GM23338 (cell line): ENCODE measurements at regions not wholly inside any gene's neighbourhood (a gene's known extent, or its start where the extent isn't known, plus 50 kb on each side); places are given as distances from the start of the nearest gene placed in this dataset.

Source experiments
- ATAC-seq: fragments of 200-7000 bp; cut with Tn5 transposase; 3 replicates; pipeline ENCODE4 v1.9.1; 2020
- DNase-seq: peaks from one replicate; pipeline ENCODE4 v3.0.0-alpha.2; 2015; ENCODE audit warnings: low spot score
- H2AFZ ChIP-seq: fragments of 200-600 bp; sonication (generic); 2 replicates; pipeline ENCODE4 v1.8.0; 2016; ENCODE audit warnings: antibody characterized with exemption, mild to moderate bottlenecking, moderate library complexity
- H3F3A ChIP-seq: fragments of 200-600 bp; sonication (generic); replicated peaks from 2 replicates; pipeline ENCODE4 v1.8.0; 2017; ENCODE audit warnings: antibody characterized with exemption, mixed run types, low read depth
- H3K27ac ChIP-seq: fragments of 200-600 bp; sonication (generic); 2 replicates; pipeline ENCODE4 v1.6.1; 2016; ENCODE audit warnings: low read depth
- H3K27me3 ChIP-seq: fragments of 200-600 bp; sonication (generic); 2 replicates; pipeline ENCODE4 v1.8.0; 2016; ENCODE audit warnings: mild to moderate bottlenecking, mixed run types, moderate library complexity; ENCODE audit not compliant: insufficient read depth
- H3K36me3 ChIP-seq: fragments of 200-600 bp; sonication (generic); 2 replicates; pipeline ENCODE4 v1.8.0; 2016; ENCODE audit warnings: mild to moderate bottlenecking; ENCODE audit not compliant: insufficient read depth
- H3K4me1 ChIP-seq: fragments of 200-600 bp; sonication (generic); 2 replicates; pipeline ENCODE4 v1.8.0; 2016; ENCODE audit warnings: mild to moderate bottlenecking, moderate library complexity; ENCODE audit not compliant: insufficient read depth
- H3K4me2 ChIP-seq: fragments of 200-600 bp; sonication (generic); 2 replicates; pipeline ENCODE4 v1.7.1; 2017; ENCODE audit warnings: mixed run types
- H3K4me3 ChIP-seq: fragments of 200-600 bp; sonication (generic); 2 replicates; pipeline ENCODE4 v1.6.1; 2016; ENCODE audit warnings: mixed run types
- H3K79me2 ChIP-seq: fragments of 200-600 bp; sonication (generic); replicated peaks from 2 replicates; pipeline ENCODE4 v1.8.0; 2017; ENCODE audit warnings: mild to moderate bottlenecking; ENCODE audit not compliant: insufficient read depth
- H3K9me2 ChIP-seq: fragments of 200-600 bp; sonication (generic); 2 replicates; pipeline ENCODE4 v1.8.0; 2017; ENCODE audit not compliant: insufficient read depth
- H4K20me1 ChIP-seq: fragments of 200-600 bp; sonication (generic); replicated peaks from 2 replicates; pipeline ENCODE4 v1.8.0; 2017; ENCODE audit warnings: mild to moderate bottlenecking; ENCODE audit not compliant: insufficient read depth
- H3K27ac Mint-ChIP-seq: 2 replicates; pipeline ENCODE4 v1.8.0; 2020; ENCODE audit warnings: inconsistent platforms, mild to moderate bottlenecking, moderate library complexity, mixed read lengths
- H3K27me3 Mint-ChIP-seq: 3 replicates; pipeline ENCODE4 v1.8.0; 2022; ENCODE audit warnings: low read depth, mild to moderate bottlenecking, moderate library complexity, mixed read lengths, inconsistent platforms; ENCODE audit not compliant: insufficient read depth, poor library complexity
- H3K36me3 Mint-ChIP-seq: 3 replicates; pipeline ENCODE4 v1.8.0; 2021; ENCODE audit warnings: low read depth, mild to moderate bottlenecking, inconsistent platforms, moderate library complexity, mixed read lengths
- H3K4me1 Mint-ChIP-seq: 3 replicates; pipeline ENCODE4 v1.8.0; 2020; ENCODE audit warnings: mild to moderate bottlenecking, inconsistent platforms, mixed read lengths
- H3K4me3 Mint-ChIP-seq: 3 replicates; pipeline ENCODE4 v1.8.0; 2021; ENCODE audit warnings: moderate library complexity, mild to moderate bottlenecking, inconsistent platforms, mixed read lengths
- H3K9me3 Mint-ChIP-seq: 3 replicates; pipeline ENCODE4 v1.8.0; 2020; ENCODE audit warnings: moderate library complexity, mild to moderate bottlenecking, inconsistent platforms, mixed read lengths
- CREB1 ChIP-seq: fragments of 250-450 bp; sonication (Bioruptor Pico); IDR thresholded peaks from 2 replicates; pipeline ENCODE4 v1.5.0; 2020; ENCODE audit warnings: low read depth, mild to moderate bottlenecking, moderate library complexity
- ETS1 ChIP-seq: IDR thresholded peaks from 2 replicates; pipeline ENCODE4 v1.6.1; 2016; ENCODE audit warnings: antibody characterized with exemption
- JUNB ChIP-seq: IDR thresholded peaks from one replicate; pipeline ENCODE4 v1.6.1; 2016; ENCODE audit warnings: antibody characterized with exemption; ENCODE audit not compliant: unreplicated experiment
- NANOG ChIP-seq: IDR thresholded peaks from 2 replicates; pipeline ENCODE4 v1.6.1; 2016; ENCODE audit warnings: antibody characterized with exemption, borderline replicate concordance
- REST ChIP-seq: IDR thresholded peaks from one replicate; pipeline ENCODE4 v1.6.1; 2018; ENCODE audit warnings: antibody characterized with exemption; ENCODE audit not compliant: unreplicated experiment
- STAT1 ChIP-seq: IDR thresholded peaks from one replicate; pipeline ENCODE4 v1.6.1; 2016; ENCODE audit warnings: antibody characterized with exemption; ENCODE audit not compliant: unreplicated experiment

GRCh38 chr5:71903808-71904207 lies 184.7 kb downstream of the CARTPT start (continued):
- no peak for TF ChIP-seq ETS1

GRCh38 chr5:71904852-71905251 lies 185.8 kb downstream of the CARTPT start:
- Histone ChIP-seq H3K27me3 (no peaks in the 10 kb centered on the region), H3K27ac (no peak overlapping the region), H3K79me2 (no peaks in the 10 kb centered on the region), H3K9me2 (peaks cover 15% of the 10 kb centered on the region), H3K4me3 (no peak overlapping the region), H3K36me3 (no peaks in the 10 kb centered on the region), H2AFZ (no peak overlapping the region), H3K4me1 (no peaks in the 10 kb centered on the region), H3F3A (no peaks in the 10 kb centered on the region), H3K4me2 (no peak overlapping the region), H4K20me1 (no peaks in the 10 kb centered on the region)
- ATAC-seq = no peak
- no peak for DNase-seq
- Mint-ChIP-seq H3K9me3 (peaks cover 5% of the 10 kb centered on the region; the same call in 1 of the 3 replicates), H3K27ac (no peak overlapping the region), H3K4me1 (no peaks in the 10 kb centered on the region; the same call in 2 of the 3 replicates), H3K4me3 (no peak overlapping the region), H3K36me3 (no peaks in the 10 kb centered on the region), H3K27me3 (no peaks in the 10 kb centered on the region)
- no peak for TF ChIP-seq STAT1
- TF ChIP-seq REST = no peak
- no peak for TF ChIP-seq NANOG
- TF ChIP-seq JUNB = no peak
- TF ChIP-seq ETS1 = no peak

GRCh38 chr5:71905834-71906711 lies 187.0 kb downstream of the CARTPT start:
- ATAC-seq = no peak
- peaks cover 5% of the 10 kb centered on the region; the same call in 1 of the 3 replicates for H3K9me3 Mint-ChIP-seq
- H3K27ac Mint-ChIP-seq = no peak overlapping the region
- Histone ChIP-seq H3K4me1 (no peaks in the 10 kb centered on the region), H3K9me2 (peaks cover 15% of the 10 kb centered on the region), H4K20me1 (no peaks in the 10 kb centered on the region), H3K36me3 (no peaks in the 10 kb centered on the region), H3K4me3 (no peak overlapping the region), H3K79me2 (no peaks in the 10 kb centered on the region), H3K4me2 (no peak overlapping the region), H3K27ac (no peak overlapping the region), H3F3A (no peaks in the 10 kb centered on the region), H3K27me3 (no peaks in the 10 kb centered on the region), H2AFZ (no peak overlapping the region)
- H3K36me3 Mint-ChIP-seq = no peaks in the 10 kb centered on the region
- no peak for DNase-seq
- no peaks in the 10 kb centered on the region for H3K27me3 Mint-ChIP-seq
- H3K4me1 Mint-ChIP-seq = no peaks in the 10 kb centered on the region; the same call in 2 of the 3 replicates
- H3K4me3 Mint-ChIP-seq = no peak overlapping the region
- no peak for TF ChIP-seq CREB1 (CRISPR knock-in tag)
